Fibroblast of villous mesenchyme (primary cell): ENCODE measurements at regions not wholly inside any gene's neighbourhood (a gene's known extent, or its start where the extent isn't known, plus 50 kb on each side); places are given as distances from the start of the nearest gene placed in this dataset.

ENCODE experiments used
- DNase-seq: peaks from one replicate; pipeline ENCODE4 v3.0.0-alpha.2; 2010; ENCODE audit warnings: low read depth
- H3K4me3 ChIP-seq: 2 replicates; pipeline ENCODE4 v1.5.1; 2011; ENCODE audit warnings: low read depth, mild to moderate bottlenecking, low read length
- TF ChIP-seq, protein P1 (sequence below): IDR thresholded peaks from 2 replicates; pipeline ENCODE4 v1.5.1; 2012; ENCODE audit warnings: low read depth, mild to moderate bottlenecking, low read length; ENCODE audit not compliant: insufficient read depth

DNA sequence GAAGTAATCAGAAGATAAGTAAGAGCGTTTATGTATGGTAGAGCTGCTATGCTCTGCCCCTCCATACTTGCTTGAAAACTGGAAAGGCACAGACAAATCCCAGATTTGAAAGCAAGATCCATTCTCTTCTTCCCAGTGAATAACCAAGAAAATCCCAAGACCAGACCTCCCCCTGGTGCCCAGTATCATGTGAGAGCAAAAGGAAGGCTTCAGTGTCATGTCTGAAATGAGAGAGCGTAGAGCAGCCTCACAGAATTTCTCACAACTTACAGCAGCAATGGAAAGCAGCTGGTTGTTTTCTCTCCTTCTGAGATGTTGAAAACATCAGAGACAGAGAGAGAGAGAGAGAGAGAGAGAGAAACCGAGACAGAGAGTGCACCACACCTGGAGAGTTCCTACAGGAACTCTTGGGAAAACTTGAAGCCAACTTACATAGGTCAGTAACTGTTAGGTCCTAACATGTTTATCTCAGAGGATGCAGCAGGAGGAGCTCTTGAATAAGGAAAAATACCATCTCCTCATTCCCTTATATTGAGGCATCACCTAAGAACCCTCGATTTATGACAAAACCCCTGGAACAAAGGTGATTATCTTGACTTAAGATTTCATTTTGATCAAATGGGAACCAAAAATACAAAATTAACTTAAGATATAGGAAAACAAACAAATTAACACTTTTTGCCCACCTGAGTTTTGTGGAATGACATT lies 273.3 kb downstream of the NSUN3 start:
- DNase-seq = peak; percentile 63
- H3K4me3 ChIP-seq = no peak overlapping the region
- TF ChIP-seq, protein P1, sequence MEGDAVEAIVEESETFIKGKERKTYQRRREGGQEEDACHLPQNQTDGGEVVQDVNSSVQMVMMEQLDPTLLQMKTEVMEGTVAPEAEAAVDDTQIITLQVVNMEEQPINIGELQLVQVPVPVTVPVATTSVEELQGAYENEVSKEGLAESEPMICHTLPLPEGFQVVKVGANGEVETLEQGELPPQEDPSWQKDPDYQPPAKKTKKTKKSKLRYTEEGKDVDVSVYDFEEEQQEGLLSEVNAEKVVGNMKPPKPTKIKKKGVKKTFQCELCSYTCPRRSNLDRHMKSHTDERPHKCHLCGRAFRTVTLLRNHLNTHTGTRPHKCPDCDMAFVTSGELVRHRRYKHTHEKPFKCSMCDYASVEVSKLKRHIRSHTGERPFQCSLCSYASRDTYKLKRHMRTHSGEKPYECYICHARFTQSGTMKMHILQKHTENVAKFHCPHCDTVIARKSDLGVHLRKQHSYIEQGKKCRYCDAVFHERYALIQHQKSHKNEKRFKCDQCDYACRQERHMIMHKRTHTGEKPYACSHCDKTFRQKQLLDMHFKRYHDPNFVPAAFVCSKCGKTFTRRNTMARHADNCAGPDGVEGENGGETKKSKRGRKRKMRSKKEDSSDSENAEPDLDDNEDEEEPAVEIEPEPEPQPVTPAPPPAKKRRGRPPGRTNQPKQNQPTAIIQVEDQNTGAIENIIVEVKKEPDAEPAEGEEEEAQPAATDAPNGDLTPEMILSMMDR = peak; percentile 61

DNA sequence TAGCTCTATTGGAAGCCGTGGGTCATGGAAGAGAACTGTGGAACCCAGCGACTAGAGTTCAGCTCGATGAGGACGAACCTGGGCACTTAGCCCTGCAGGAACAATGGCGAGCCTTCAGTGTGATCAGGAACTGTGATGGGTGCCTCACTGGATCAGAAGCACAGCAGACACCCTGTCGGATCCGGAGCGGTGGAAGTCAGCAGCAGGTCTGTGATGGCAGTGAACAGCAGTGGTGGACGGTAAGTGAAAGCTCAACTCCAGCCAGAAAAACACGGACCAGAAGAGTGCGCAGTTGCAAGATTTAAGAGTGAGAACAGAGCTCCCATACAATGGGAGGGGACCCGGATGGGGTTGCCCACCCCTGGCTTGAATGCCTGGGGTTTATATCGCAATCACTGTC lies 282.2 kb downstream of the NSUN3 start:
- no peak for DNase-seq
- no peak overlapping the region for H3K4me3 ChIP-seq
- TF ChIP-seq, protein P1 = no peak

DNA sequence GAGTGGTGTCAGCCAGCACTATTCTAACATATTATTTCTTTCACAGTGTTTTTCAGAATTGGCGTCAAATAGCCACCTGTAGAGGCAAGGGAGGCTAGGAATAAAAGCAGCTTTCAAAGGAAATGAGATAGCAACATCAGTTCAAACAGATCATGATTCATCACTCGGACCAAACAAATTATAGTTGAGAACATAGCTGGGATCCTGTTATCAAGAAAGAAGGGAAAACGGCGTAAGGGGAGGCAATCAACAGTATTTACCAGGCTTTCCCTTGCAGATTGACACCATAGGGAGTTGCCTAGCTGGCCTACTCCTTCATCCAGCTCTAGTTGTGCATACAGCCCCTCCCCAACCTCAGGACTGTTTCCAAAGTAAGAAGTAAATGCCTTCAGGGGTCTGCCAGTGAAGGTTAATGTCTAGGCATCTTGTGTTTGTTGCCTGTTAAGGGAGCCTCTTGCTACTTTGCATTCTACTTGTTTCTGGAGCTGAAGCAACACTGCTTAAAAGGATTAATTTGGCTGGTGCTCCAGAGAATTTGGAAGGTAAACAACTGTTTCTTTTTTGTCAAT lies 286.5 kb downstream of the NSUN3 start:
- TF ChIP-seq, protein P1 = no peak
- no peak for DNase-seq
- H3K4me3 ChIP-seq = no peak overlapping the region

DNA sequence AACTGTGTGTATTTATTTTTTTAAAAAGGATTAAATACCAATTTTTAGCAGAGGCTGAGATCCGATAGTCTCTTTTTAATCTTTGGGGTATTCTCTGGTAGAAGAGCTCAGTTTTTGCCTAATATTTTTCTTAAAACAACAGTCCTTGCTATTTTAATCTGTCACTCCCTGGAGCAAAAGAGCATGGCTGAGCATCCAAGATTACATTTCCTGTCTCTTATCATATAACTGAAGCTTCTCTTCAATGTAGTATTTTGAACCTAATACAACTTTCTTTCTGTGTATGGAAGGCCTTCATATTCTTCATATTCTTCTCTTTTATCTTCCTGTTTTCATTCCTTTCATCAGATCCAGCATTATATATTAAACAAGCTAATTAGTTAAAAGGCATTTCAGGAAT lies 293.7 kb downstream of the NSUN3 start:
- DNase-seq = no peak
- TF ChIP-seq, protein P1 = no peak
- no peak overlapping the region for H3K4me3 ChIP-seq

DNA sequence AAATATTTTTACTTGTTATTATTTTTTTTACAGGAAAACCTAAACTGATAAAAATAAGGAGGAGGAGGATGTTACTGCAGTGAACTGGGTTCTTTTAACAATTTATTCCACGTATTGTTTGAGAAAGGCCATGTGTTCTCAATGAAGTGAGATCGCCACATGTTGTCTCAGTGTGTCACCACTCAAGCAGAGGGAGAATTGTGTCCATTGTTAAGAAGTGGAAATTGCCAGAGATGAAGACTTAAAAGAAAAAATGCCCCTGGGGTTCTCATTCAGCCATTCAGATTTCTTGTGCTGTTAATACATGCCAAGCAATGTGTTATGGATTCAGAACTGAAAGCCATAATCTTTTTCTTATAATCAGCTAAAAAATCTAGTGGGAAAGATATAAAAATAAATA lies 297.1 kb downstream of the NSUN3 start:
- no peak overlapping the region for H3K4me3 ChIP-seq
- DNase-seq = no peak
- TF ChIP-seq, protein P1 = no peak

DNA sequence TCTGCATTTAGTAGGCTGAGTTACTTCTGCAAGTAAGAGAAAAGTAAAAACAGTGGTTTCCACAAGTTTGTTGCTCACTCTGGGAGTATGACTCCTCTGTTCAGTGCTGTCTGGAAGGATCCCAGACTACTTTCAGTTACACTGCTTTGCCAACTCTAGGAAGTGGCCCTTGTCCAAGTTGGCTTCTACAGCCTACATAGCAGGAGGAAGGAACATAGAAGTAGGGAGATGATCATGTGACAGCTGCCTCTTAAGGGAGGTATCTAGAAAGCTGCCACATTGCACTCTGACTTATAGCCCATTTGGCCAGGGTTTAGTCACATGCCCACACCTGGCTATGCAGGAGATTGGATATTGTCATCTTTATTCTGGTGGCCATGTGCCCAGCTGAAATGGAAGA lies 298.1 kb downstream of the NSUN3 start:
- no peak overlapping the region for H3K4me3 ChIP-seq
- TF ChIP-seq, protein P1 = no peak
- no peak for DNase-seq
